GM03348 (cell line): ENCODE measurements at regions not wholly inside any gene's neighbourhood (a gene's known extent, or its start where the extent isn't known, plus 50 kb on each side); places are given as distances from the start of the nearest gene placed in this dataset.
"Not testable (repeated sequence)": the region's sequence is repeated elsewhere in the genome, so short reads cannot be mapped to it uniquely, and the experiment has no call there.

Experiments used
- DNase-seq: peaks from one replicate; pipeline ENCODE4 v3.0.0; 2012; ENCODE audit warnings: low spot score

DNA sequence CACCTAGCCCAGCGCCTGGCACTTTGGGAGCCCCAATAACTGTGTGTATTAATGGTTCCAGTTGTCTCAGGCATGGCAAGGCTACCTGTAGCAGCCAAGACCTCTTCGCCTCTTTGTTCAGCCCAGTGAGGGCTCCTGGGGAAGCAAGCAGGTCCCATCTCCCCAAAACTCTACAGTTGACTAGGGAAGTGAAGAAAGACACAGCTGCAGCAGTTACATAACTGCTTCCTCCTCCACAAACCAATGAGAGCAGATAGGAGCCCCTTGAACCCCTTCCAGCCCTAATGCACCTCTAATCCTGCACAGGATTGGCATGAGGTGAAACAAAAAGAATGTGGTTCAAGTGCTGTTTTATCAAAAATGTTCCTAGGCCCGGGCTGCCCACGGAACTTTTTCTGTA lies 100.5 kb downstream of the SYF2 start:
- no peak for DNase-seq

- no peak for DNase-seq
Measured at GRCh38 chr1:25130895-25131294, 101.4 kb downstream of the SYF2 start.

DNA sequence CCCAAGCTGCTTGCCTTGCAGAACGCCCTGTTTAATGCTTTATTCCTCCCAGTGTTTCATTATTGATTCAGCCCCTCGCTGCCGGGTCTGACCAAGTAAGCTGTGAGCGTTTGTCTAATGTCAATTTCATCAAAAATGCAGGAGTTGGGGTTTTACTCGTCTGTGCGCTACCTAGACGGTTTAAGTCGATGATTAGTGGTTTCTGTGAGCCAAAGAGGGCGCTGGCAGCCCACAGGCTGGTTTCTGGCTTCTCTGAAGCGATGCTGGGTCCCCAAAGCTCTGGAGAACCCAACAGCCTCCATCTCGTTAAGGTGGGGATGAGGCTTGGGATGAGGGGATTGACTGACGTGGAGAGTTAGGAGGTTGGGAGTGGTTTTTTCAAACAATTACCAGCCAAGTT lies 102.9 kb downstream of the SYF2 start:
- no peak for DNase-seq

- no peak for DNase-seq
Measured at GRCh38 chr1:25128121-25128621, 104.1 kb downstream of the SYF2 start.

GRCh38 chr1:25126562-25126961 lies 105.7 kb downstream of the SYF2 start:
- DNase-seq = no peak

DNA sequence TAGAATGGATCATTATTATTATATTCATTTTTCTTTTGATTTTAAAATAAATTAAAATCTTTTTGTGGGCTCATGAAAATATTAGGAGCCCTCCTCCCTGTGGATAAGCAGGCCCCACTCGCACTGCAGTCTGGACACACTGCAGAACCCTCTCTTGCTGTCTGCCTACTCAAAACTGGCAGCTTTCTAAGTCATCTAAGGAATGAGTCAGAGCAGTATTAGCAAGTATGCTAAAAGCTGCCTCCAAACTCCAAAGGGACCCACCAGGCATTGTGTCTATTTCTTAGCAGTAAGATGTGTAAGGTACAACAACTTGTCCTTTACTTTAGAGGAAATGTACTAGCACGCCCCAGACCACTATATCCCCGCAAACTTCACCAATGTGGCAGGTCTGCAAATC lies 108.8 kb downstream of the SYF2 start:
- DNase-seq = no peak

DNA sequence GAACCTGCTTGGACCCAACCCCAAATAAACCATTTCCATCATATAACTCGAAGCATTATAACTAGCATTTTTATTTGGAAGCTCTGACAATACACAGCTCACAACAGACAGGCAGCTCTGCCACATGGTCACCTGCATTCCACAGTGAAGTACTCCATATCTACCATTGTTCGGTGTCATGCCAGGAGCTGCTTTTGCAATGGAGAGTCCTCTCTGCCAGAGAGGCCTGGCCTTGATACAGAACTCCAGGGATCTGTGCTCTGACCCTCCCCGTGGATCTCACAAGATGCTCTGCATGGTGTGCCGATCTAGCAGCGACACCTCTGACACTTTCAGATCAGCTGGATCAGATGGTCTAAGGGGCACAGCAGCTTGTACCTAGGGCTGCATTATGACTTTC lies 109.6 kb downstream of the SYF2 start:
- DNase-seq = no peak

DNA sequence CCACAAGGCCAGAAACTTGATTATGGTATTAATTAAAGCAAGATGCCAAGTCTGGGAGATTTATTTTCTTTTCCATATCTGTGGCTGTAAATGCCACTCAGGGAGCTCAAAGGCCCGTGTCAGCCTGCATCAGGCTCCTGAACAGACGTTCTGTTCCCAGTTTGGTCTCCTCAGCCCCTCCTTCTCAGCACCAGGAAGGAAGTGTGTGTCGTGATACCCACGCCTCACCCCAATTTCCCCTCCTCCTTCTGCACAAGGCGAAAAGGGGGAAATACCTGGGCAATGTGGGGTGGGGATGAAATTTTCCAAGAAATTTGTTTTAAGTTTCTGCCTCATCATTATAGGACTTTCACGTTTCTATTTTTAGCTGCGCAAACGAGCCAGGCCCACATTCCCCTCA lies 112.0 kb downstream of the SYF2 start:
- no peak for DNase-seq

DNA sequence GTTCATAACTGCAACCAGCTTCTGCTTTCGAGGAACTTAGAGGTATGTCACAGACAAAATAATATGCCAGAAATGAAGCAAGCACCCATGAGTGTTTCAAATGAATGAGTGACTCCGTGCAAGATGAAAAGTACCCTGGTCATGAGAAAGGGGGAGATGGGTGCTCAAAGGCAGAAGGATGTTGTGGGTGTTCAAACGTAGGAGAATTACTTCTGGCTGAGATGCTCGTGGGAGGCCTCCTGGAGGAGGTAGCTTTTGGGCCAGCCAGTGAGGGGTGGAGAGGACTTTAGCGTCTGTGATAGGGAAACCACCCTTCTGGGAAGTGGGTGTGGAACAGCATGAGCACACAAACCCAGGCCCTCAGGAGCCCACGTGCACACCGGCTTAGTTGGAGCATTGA lies 113.8 kb downstream of the SYF2 start:
- DNase-seq = no peak

GRCh38 chr1:25117233-25117823 lies 115.0 kb downstream of the SYF2 start:
- no peak for DNase-seq

GRCh38 chr1:25116832-25117231 lies 115.5 kb downstream of the SYF2 start:
- no peak for DNase-seq

DNA sequence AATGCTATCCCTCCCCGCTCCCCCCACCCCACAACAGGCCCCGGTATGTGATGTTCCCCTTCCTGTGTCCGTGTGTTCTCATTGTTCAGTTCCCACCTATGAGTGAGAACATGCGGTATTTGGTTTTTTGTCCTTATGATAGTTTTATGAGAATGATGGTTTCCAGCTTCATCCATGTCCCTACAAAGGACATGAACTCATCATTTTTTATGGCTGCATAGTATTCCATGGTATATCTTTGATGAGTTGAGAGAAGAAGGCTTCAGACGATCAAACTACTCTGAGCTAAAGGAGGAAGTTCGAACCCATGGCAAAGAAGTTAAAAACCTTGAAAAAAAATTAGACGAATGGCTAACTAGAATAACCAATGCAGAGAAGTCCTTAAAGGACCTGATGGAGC lies 116.2 kb downstream of the SYF2 start:
- DNase-seq = not testable (repeated sequence)

GRCh38 chr1:25113731-25114130 lies 118.6 kb downstream of the SYF2 start:
- DNase-seq = no peak

DNA sequence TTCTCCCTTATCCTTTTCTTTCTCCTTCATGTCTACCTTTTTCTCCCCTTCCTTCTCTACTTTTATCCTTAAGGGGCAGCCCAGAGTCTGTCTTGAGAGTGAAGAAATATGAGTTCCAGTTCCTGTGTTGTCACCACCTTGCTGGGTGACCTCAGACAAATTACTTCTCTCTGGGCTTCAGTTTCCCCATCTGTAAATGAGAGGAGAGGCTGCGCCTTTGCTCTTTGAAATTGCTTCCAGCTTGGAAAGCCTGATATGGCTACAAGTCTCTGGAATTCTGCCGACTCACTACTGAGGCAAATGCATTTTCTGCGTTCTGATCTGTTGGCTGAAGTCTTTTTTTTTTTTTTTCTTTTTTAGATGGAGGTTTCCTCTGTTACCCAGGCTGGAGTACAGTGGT lies 119.2 kb downstream of the SYF2 start:
- no peak for DNase-seq

GRCh38 chr1:25112400-25112799 lies 119.9 kb downstream of the SYF2 start:
- DNase-seq = no peak

GRCh38 chr1:25111706-25112105 lies 120.6 kb downstream of the SYF2 start:
- DNase-seq = no peak

GRCh38 chr1:25110485-25110884 lies 121.8 kb downstream of the SYF2 start:
- no peak for DNase-seq

GRCh38 chr1:25110036-25110435 lies 122.3 kb downstream of the SYF2 start:
- DNase-seq = no peak

- DNase-seq = no peak
Measured at GRCh38 chr1:25109531-25109951, 122.8 kb downstream of the SYF2 start.

- no peak for DNase-seq
Measured at GRCh38 chr1:25107643-25108010, 124.7 kb downstream of the SYF2 start.

- DNase-seq = peak; percentile 32
Measured at GRCh38 chr1:25106976-25107642, 125.2 kb downstream of the SYF2 start.

GRCh38 chr1:25106352-25106751 lies 126.0 kb downstream of the SYF2 start:
- no peak for DNase-seq

DNA sequence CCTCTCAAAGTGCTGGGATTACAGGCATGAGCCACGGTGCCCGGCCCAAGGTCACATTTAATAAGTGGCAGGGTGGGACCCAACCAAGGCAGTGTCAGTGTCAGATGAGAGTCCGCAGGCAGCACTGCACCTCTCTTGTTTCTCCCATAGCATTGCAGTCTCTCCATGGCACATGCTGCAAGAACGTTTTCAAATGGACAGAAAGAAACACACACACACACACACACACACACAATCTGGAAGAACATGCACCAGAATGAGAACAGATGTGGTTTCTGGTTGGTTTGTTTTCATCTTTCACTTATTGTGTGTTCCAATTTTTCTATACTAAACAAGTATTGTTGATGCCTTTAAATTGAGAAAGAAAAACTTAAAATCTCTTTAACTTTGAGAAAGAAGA lies 126.5 kb downstream of the SYF2 start:
- DNase-seq = no peak

DNA sequence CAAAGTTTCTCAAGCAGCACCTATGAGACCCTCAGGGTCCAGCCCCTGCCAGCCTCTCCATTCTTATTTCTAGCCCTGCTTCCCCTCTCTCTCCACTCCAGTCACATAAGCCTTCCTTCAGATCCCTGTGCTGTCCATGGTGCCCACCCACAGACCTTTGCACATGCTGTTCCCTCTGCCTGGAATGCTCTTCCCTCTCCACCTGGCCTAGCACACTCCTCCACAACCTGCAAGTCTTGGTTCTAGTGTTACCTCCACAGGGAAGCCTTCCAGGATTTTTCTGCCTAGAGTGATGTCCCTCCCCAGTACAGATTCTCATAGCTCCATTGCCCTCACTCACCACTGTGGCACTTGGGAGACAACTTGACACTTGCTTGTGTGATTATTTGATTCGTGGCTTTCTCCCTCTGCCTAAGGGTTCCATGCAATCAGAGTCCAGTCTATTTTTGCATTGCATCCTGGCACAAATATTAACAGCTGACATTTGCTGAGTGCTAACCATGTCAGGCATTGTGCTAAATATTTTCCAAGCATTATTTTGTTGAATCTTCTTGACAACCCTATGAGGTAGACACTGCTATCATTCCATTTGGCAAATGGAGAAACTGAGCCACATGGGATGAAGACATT lies 127.3 kb downstream of the SYF2 start:
- DNase-seq = no peak
